Kidney capillary endothelial cell (primary cell): ENCODE measurements at regions not wholly inside any gene's neighbourhood (a gene's known extent, or its start where the extent isn't known, plus 50 kb on each side); places are given as distances from the start of the nearest gene placed in this dataset.

Experiments
- DNase-seq: peaks from one replicate; pipeline ENCODE4 v3.0.0-alpha.2; 2018; ENCODE audit warnings: low spot score

DNA sequence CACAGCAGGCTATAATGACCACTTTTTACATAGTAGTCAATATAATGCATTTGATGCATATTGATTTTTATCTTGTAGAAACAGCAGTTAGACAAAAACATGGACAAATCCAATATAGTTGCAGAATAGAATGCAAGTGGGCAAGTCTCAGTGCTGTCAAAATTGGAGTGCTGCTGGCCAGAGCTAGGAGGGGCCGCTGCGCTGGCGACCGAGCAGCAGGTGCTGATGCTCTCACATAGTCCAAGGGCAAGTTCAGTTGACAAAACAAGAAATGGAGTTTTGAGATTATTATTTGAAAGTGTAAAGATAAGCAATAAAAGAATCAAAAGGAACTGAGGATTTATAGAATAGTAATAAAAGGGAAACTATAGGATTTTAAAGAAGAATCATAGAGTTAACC is 60.6 kb upstream of the CDK20 start:
- DNase-seq: no peak

DNA sequence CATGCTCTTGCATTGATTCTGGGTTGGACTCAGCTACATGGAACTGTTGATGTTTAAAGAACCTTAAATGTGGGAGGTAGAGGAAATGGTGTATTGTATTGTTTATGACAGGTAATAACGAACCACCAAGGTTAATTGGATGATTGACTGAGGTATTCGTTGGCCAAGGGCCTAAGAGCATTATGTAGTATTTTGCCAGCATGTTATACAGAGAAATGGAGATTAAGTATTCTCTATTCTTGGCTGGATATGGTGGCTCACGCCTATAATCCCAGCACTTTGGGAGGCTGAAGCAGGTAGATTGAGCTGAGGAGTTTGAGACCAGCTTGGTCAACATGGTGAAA is 59.0 kb upstream of the CDK20 start:
- no peak for DNase-seq

DNA sequence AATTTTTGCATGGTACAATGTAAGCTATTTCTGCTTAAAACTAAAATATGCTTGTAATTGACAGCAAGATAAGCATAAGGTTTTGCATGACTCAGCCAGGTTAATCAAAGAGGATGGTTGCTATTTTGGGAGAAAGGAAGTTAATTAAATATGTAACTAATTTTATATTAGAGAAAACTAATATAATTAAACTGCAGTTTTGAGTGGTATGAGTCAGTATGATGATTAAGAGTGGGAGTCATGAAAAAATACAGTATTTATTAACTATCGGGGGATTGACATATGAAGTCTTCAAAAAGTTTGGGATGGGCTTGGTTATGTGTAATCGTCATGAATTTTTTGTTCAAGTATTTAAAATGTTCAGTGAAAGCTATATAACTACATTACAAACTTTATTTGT is 54.0 kb upstream of the CDK20 start:
- no peak for DNase-seq

DNA sequence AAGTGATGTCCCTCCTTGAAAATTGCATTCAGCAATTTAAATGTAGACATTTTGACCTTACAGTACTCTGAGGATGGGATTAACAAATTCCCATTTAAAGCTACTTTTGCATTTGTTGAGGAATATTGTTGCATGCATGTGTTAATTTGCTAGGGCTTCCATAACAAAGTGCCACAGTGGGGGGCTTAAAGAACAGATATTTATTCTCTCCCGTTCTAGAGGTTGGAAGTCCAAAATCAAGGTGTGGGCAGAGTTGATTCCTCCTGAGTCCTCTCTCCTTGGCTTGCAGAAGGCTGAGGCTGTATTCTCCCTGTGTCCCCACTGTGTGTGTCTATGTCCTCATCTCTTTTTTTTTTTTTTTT is 51.8 kb upstream of the CDK20 start:
- no peak for DNase-seq

DNA sequence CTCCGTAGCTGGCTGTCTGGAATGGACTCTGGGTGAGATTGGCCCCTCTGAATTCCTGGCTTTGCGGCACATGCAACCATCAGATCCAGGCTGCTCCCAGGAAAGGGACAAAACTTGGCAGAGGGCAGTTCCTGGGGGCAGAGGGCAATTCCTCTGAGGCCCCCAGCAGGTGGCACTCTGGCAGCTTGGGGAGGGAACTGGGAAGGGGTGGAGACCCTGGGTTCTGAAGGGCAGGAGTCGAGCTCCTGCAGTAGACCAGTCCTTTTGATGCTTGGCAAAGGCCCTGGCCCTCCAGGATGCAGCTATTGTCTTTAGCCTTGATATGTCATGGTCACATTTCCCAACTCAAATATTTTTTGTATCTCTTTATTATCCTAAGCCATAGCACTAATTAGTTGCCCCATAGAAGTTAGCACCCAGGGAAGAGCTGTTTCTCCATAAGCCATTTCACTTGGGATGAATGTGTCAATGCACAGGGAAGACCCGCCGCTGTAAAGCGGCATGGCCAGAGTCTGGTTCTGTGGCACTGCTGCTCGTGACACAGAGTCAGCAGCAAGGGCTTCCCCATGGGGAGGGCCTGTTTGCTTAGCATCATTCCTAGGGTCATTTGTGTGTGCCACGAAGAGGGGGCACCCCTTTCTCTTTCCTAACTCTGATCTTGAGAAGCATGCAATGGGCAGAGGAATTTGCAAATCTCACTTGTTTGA is 51.2 kb upstream of the CDK20 start:
- no peak for DNase-seq

GRCh38 chr9:88024896-88025295 is 50.6 kb upstream of the CDK20 start:
- no peak for DNase-seq
